ENCODE measurements at regions not wholly inside any gene's neighbourhood (a gene's known extent, or its start where the extent isn't known, plus 50 kb on each side); places are given as distances from the start of the nearest gene placed in this dataset.

- no peak for DNase-seq (ENCODE audit: extremely low read depth, low read depth, low spot score)
Measured at GRCh38 chr13:84998681-84999080, 800.5 kb downstream of the SLITRK6 start.

GRCh38 chr13:84997858-84998257 is 801.4 kb downstream of the SLITRK6 start:
- no peak for DNase-seq (ENCODE audit: extremely low read depth, low read depth, low spot score)

GRCh38 chr13:84994582-84994981 is 804.6 kb downstream of the SLITRK6 start:
- no peak for DNase-seq (ENCODE audit: extremely low read depth, low read depth, low spot score)

GRCh38 chr13:84985860-84986259 is 813.4 kb downstream of the SLITRK6 start:
- no peak for DNase-seq (ENCODE audit: extremely low read depth, low read depth, low spot score)

GRCh38 chr13:84983321-84983720 is 815.9 kb downstream of the SLITRK6 start:
- no peak for DNase-seq (ENCODE audit: extremely low read depth, low read depth, low spot score)

- no peak for DNase-seq (ENCODE audit: extremely low read depth, low read depth, low spot score)
Measured at GRCh38 chr13:84980571-84980970, 818.6 kb downstream of the SLITRK6 start.

- DNase-seq (ENCODE audit: extremely low read depth, low read depth, low spot score): no peak
Measured at GRCh38 chr13:84978851-84979250, 820.4 kb downstream of the SLITRK6 start.

GRCh38 chr13:84973661-84974060 is 825.6 kb downstream of the SLITRK6 start:
- no peak for DNase-seq (ENCODE audit: extremely low read depth, low read depth, low spot score)

GRCh38 chr13:84972907-84973306 is 826.3 kb downstream of the SLITRK6 start:
- no peak for DNase-seq (ENCODE audit: extremely low read depth, low read depth, low spot score)

GRCh38 chr13:84962849-84963248 is 836.4 kb downstream of the SLITRK6 start:
- DNase-seq (ENCODE audit: extremely low read depth, low read depth, low spot score): no peak

- no peak for DNase-seq (ENCODE audit: extremely low read depth, low read depth, low spot score)
Measured at GRCh38 chr13:84962141-84962750, 837.0 kb downstream of the SLITRK6 start.

- DNase-seq (ENCODE audit: extremely low read depth, low read depth, low spot score): no peak
Measured at GRCh38 chr13:84961023-84961422, 838.2 kb downstream of the SLITRK6 start.

GRCh38 chr13:84959818-84960217 is 839.4 kb downstream of the SLITRK6 start:
- DNase-seq (ENCODE audit: extremely low read depth, low read depth, low spot score): no peak

GRCh38 chr13:84954636-84955035 is 844.6 kb downstream of the SLITRK6 start:
- DNase-seq (ENCODE audit: extremely low read depth, low read depth, low spot score): no peak

- DNase-seq (ENCODE audit: extremely low read depth, low read depth, low spot score): no peak
Measured at GRCh38 chr13:84951128-84951527, 848.1 kb downstream of the SLITRK6 start.

- DNase-seq (ENCODE audit: extremely low read depth, low read depth, low spot score): no peak
Measured at GRCh38 chr13:84946192-84946591, 853.0 kb downstream of the SLITRK6 start.

- DNase-seq (ENCODE audit: extremely low read depth, low read depth, low spot score): no peak
Measured at GRCh38 chr13:84940798-84941197, 858.4 kb downstream of the SLITRK6 start.

GRCh38 chr13:84940167-84940566 is 859.1 kb downstream of the SLITRK6 start:
- no peak for DNase-seq (ENCODE audit: extremely low read depth, low read depth, low spot score)

- no peak for DNase-seq (ENCODE audit: extremely low read depth, low read depth, low spot score)
Measured at GRCh38 chr13:84934911-84935310, 864.3 kb downstream of the SLITRK6 start.

- DNase-seq (ENCODE audit: extremely low read depth, low read depth, low spot score): no peak
Measured at GRCh38 chr13:84933797-84934196, 865.4 kb downstream of the SLITRK6 start.

- no peak for DNase-seq (ENCODE audit: extremely low read depth, low read depth, low spot score)
Measured at GRCh38 chr13:84931264-84931663, 868.0 kb downstream of the SLITRK6 start.

- DNase-seq (ENCODE audit: extremely low read depth, low read depth, low spot score): no peak
Measured at GRCh38 chr13:84927442-84928169, 871.6 kb downstream of the SLITRK6 start.

GRCh38 chr13:84925443-84925842 is 873.8 kb downstream of the SLITRK6 start:
- DNase-seq (ENCODE audit: extremely low read depth, low read depth, low spot score): no peak
